Activated CD8-positive, alpha-beta memory T cell treated with anti-CD3 and anti-CD28 coated beads for 36 hours (primary cell): ENCODE measurements at regions not wholly inside any gene's neighbourhood (a gene's known extent, or its start where the extent isn't known, plus 50 kb on each side); places are given as distances from the start of the nearest gene placed in this dataset.

Source experiments
- CTCF ChIA-PET: fragments of 350-600 bp; sonication (Branson Sonifier 250); formaldehyde crosslinking; loops from one replicate; lab custom pipeline; 2021; ENCODE audit warnings: antibody characterized with exemption; lab: Charles Lee
- POLR2A ChIA-PET: fragments of 350-600 bp; sonication (Branson Sonifier 250); formaldehyde crosslinking; loops from one replicate; lab custom pipeline; 2021; ENCODE audit warnings: antibody characterized with exemption; lab: Charles Lee

- CTCF ChIA-PET, result no interaction called here
- POLR2A ChIA-PET, result no interaction called here
Observed at GRCh38 chr9:103362986-103363385, 367.9 kb downstream of the CYLC2 start.

GRCh38 chr9:103364753-103365152 is 369.6 kb downstream of the CYLC2 start:
- CTCF ChIA-PET, result no interaction called here
- POLR2A ChIA-PET, result no interaction called here

DNA sequence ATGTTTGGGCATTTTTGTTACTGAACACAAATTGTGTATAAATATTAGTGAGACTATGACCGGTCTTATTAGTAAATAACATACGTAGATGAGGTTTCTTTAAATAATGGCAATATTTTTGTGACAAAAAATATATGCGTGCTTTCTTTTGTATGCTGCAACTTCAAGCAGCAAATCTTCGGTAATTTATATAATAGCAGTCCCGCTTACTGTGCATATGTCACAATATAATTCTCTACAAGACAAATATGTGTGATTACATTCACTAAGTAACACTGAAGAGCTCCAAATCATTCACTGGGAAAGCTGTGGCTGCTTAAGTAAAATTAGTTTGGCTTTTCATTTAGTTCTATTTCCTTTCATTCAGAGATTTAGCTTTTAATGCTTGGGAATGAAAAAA is 376.0 kb downstream of the CYLC2 start:
- CTCF ChIA-PET, result no interaction called here
- POLR2A ChIA-PET, result no interaction called here

GRCh38 chr9:103372828-103373227 is 377.7 kb downstream of the CYLC2 start:
- CTCF ChIA-PET, result no interaction called here
- POLR2A ChIA-PET, result no interaction called here

- ChIA-PET POLR2A (no interaction called here), CTCF (no interaction called here)
Observed at GRCh38 chr9:103377667-103378066, 382.5 kb downstream of the CYLC2 start.

- ChIA-PET POLR2A (no interaction called here), CTCF (no interaction called here)
Observed at GRCh38 chr9:103397868-103398600, 402.9 kb downstream of the CYLC2 start.

GRCh38 chr9:103399535-103399934 is 404.4 kb downstream of the CYLC2 start:
- ChIA-PET POLR2A (no interaction called here), CTCF (no interaction called here)

GRCh38 chr9:103407260-103407659 is 412.1 kb downstream of the CYLC2 start:
- POLR2A ChIA-PET, result no interaction called here
- CTCF ChIA-PET, result no interaction called here

DNA sequence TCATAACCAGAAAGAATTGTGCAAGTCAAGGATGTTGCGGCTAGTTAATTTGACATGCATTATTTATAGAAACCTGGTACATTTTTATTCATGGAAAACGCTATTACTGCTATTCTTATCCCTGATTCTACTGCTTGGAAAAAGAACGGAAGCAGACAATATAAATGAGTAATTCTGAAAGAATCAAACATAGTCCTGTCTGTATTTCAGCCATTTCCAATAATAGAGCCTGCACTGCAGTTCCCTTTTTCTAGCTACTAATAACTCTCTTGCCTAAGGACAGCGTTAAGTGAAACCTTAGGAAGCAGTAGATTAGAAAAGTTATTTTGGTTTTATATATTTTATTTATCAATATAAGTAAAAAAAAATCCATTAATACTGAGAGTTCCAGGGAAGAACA is 414.9 kb downstream of the CYLC2 start:
- CTCF ChIA-PET, result no interaction called here
- POLR2A ChIA-PET, result no interaction called here

DNA sequence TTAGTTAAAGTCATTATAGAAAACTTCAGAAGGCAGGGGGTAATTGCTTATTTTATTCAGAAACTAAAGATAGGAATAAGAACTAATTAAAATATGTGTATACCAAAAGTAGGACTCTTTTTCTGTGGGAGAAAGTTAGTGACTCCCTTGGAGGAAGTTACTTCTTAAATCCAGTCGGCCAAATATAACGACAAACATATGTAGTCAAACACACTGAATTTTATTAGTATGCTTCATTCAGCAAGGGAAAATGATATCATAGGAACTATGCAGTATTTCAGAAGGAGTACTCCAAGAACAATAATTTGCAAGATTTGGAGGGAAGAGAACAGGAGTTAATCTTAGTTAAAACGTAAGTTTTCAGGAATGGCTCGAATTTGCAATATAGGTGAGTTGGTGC is 432.6 kb downstream of the CYLC2 start:
- ChIA-PET POLR2A (no interaction called here), CTCF (no interaction called here)

- POLR2A ChIA-PET, result no interaction called here
- CTCF ChIA-PET, result no interaction called here
Observed at GRCh38 chr9:103430469-103430868, 435.3 kb downstream of the CYLC2 start.

- ChIA-PET CTCF (no interaction called here), POLR2A (no interaction called here)
Observed at GRCh38 chr9:103431809-103432208, 436.7 kb downstream of the CYLC2 start.

DNA sequence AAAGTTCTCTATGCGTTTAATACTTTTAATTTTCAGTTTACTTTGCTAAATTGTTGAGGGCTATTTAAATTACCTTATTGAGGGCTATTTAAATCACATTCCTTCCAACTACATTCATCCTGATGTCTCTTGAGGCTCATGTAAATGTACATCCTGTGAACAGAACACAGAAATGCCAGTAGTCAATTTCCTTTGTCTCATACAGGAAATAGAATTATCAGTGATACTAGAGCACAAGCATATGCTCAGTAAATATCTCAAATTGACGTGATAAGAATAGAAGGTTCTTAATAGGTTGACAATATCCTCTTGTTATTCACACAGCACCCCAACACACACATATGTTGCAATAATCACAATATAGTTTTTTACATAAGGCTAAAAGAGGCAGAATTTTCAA is 449.0 kb downstream of the CYLC2 start:
- POLR2A ChIA-PET, result no interaction called here
- CTCF ChIA-PET, result no interaction called here

DNA sequence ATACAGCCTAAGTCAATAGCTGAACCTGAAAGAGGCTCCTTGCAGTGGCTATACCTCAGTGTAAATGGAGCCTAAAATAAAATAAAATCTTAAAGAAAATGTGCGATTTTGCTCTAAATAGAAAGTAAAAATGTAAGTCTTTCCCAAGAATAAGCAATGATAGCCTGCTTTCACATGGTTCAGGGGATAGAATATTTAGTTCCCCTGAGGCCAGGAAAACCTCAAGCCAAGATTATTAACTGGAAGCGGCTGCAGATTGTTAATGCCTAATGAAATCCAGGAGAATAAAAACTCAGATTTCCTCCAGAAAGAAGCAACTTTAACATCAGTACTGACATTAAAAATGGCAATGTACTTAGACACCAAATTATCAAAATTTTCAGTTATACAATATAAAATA is 463.7 kb downstream of the CYLC2 start:
- POLR2A ChIA-PET, result no interaction called here

DNA sequence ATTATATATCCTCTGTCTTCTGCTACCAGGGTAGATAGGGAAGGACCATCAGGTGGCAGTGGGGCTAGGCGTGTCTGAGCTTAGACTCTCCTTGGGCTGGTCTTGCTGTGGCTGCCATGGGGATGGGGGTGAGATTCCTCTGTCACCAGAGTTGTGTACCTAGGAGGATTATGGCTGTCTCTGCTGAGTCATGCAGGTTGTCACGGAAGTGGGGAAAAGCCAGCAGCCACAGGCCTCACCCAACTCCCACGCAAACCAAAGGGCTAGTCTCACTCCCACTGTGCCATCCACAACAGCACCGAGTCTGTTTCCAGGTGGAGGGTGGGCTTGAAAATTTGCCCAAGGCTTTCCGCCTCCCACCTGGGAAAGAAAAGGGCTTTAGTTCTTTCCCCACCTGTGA is 476.1 kb downstream of the CYLC2 start:
- ChIA-PET CTCF (no interaction called here), POLR2A (no interaction called here)

More for the DNA sequence above, 463.7 kb downstream of the CYLC2 start:
- CTCF ChIA-PET, result no interaction called here

- ChIA-PET POLR2A (no interaction called here), CTCF (no interaction called here)
Observed at GRCh38 chr9:103474156-103474555, 479.0 kb downstream of the CYLC2 start.

- POLR2A ChIA-PET, result no interaction called here
- CTCF ChIA-PET, result no interaction called here
Observed at GRCh38 chr9:103483471-103484096, 488.5 kb downstream of the CYLC2 start.

DNA sequence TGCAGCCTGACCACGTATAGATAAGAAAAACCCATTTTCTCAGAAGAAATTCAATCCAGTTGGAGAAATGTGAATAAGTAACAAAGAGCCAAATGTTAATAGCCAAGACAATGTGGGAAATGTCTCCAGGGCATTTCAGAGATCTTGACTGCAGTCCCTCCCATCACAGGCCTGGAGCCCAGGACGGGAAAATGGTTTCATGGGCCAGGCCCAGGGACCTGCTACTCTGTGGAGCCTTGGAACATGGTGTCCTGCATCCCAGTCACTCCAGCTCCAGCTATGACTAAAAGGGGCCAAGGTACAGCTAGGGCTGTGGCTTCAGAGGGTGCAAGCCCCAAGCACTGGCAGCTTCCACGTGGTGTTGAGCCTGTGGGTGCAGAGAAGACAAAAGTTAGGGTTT is 490.0 kb downstream of the CYLC2 start:
- ChIA-PET POLR2A (no interaction called here), CTCF (no interaction called here)

GRCh38 chr9:103514767-103515166 is 519.6 kb downstream of the CYLC2 start:
- CTCF ChIA-PET, result no interaction called here
- POLR2A ChIA-PET, result no interaction called here

GRCh38 chr9:103522409-103522808 is 527.3 kb downstream of the CYLC2 start:
- ChIA-PET POLR2A (no interaction called here), CTCF (no interaction called here)

DNA sequence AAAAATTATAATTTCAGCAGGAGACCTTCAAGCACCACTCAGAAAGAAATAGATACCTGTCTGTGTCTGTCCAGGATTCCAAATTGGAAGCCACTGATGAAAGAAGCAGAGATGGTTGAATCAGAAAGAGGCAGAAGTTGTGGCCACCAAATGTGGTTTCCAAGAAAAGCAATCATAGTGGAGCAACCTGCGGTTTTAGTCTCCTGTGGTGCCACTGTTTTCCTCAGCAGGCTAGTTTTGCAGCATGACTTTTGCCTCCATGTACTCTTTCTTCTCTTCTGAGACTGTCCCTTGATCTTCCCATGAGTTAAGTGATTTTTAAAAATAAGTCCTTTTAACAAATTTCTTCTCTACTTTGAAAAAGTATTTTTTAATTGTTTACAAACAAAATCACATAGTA is 535.8 kb downstream of the CYLC2 start:
- CTCF ChIA-PET, result no interaction called here
- POLR2A ChIA-PET, result no interaction called here

GRCh38 chr9:103533318-103533717 is 538.2 kb downstream of the CYLC2 start:
- POLR2A ChIA-PET, result no interaction called here
- CTCF ChIA-PET, result no interaction called here
